Neural cell (in vitro differentiated cells): ENCODE measurements at regions not wholly inside any gene's neighbourhood (a gene's known extent, or its start where the extent isn't known, plus 50 kb on each side); places are given as distances from the start of the nearest gene placed in this dataset.

Source experiments
- POLR2AphosphoS5 ChIP-seq: IDR thresholded peaks from 2 replicates; pipeline ENCODE4 v1.6.1; 2012
- TF ChIP-seq, protein P1 (sequence below): fragments of 450-650 bp; IDR thresholded peaks from 2 replicates; pipeline ENCODE4 v1.5.1; 2014; ENCODE audit warnings: antibody characterized with exemption, mild to moderate bottlenecking, moderate library complexity; ENCODE audit not compliant: poor library complexity, severe bottlenecking

DNA sequence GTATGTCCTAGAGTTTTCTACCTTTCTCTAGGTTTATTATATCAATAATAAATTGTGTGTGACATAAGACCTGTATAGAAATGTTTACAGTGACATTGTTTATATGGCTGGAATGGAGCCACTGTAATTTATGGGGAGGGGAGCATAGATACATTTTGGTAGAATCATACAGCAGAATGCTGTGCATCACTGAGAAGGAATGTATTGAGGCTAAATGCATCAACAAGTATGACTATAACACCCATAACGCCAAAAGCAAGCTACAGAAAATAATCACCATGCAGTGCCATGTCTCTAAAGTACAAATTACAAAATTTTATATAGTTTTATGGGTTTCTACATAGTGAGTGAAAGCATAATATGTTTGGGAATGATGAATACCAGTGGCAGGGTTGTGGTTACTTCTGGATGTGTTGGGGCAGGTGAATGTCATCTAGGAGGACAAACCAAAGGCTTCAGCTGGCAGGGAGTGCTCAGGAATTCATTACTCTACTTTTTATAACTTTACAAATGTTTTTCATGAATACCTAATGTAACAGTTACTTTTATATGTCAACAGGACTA is 226.0 kb upstream of the NETO1 start:
- TF ChIP-seq, protein P1, sequence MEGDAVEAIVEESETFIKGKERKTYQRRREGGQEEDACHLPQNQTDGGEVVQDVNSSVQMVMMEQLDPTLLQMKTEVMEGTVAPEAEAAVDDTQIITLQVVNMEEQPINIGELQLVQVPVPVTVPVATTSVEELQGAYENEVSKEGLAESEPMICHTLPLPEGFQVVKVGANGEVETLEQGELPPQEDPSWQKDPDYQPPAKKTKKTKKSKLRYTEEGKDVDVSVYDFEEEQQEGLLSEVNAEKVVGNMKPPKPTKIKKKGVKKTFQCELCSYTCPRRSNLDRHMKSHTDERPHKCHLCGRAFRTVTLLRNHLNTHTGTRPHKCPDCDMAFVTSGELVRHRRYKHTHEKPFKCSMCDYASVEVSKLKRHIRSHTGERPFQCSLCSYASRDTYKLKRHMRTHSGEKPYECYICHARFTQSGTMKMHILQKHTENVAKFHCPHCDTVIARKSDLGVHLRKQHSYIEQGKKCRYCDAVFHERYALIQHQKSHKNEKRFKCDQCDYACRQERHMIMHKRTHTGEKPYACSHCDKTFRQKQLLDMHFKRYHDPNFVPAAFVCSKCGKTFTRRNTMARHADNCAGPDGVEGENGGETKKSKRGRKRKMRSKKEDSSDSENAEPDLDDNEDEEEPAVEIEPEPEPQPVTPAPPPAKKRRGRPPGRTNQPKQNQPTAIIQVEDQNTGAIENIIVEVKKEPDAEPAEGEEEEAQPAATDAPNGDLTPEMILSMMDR = no peak
- TF ChIP-seq POLR2AphosphoS5 = no peak
